ENCODE measurements at regions not wholly inside any gene's neighbourhood (a gene's known extent, or its start where the extent isn't known, plus 50 kb on each side); places are given as distances from the start of the nearest gene placed in this dataset.

GRCh38 chr7:115740043-115740442 lies 290.5 kb downstream of the TFEC start:
- TF ChIP-seq ZBTB40 (IDR thresholded peaks at IDR 0.05) (no peak), ZBTB40 (CRISPR knock-in tag; IDR thresholded peaks at IDR 0.05) (no peak), YBX1 (IDR thresholded peaks at IDR 0.05) (no peak), HIVEP1 (CRISPR knock-in tag; IDR thresholded peaks at IDR 0.05) (no peak), ZNF431 (CRISPR knock-in tag; IDR thresholded peaks at IDR 0.05) (no peak), TRIM28 (IDR thresholded peaks at IDR 0.05) (no peak), CTCF (IDR thresholded peaks at IDR 0.05 in 2 of 3, conservative IDR thresholded peaks at IDR 0.05 in 1 of 3; ENCODE audit: insufficient read depth in 2 of 3, low read depth in 1 of 3, low read length in 3 of 3) (no peak), POLR2A (conservative IDR thresholded peaks at IDR 0.05) (no peak), ZFX (CRISPR knock-in tag; IDR thresholded peaks at IDR 0.05) (no peak)
